HG03442 (cell line): ENCODE measurements at regions not wholly inside any gene's neighbourhood (a gene's known extent, or its start where the extent isn't known, plus 50 kb on each side); places are given as distances from the start of the nearest gene placed in this dataset.

Experiments used
- ATAC-seq: cut with Tn5 transposase; IDR thresholded peaks from one replicate; pipeline ENCODE4 v1.9.1; 2021; ENCODE audit warnings: mild to moderate bottlenecking, moderate library complexity; ENCODE audit not compliant: unreplicated experiment

DNA sequence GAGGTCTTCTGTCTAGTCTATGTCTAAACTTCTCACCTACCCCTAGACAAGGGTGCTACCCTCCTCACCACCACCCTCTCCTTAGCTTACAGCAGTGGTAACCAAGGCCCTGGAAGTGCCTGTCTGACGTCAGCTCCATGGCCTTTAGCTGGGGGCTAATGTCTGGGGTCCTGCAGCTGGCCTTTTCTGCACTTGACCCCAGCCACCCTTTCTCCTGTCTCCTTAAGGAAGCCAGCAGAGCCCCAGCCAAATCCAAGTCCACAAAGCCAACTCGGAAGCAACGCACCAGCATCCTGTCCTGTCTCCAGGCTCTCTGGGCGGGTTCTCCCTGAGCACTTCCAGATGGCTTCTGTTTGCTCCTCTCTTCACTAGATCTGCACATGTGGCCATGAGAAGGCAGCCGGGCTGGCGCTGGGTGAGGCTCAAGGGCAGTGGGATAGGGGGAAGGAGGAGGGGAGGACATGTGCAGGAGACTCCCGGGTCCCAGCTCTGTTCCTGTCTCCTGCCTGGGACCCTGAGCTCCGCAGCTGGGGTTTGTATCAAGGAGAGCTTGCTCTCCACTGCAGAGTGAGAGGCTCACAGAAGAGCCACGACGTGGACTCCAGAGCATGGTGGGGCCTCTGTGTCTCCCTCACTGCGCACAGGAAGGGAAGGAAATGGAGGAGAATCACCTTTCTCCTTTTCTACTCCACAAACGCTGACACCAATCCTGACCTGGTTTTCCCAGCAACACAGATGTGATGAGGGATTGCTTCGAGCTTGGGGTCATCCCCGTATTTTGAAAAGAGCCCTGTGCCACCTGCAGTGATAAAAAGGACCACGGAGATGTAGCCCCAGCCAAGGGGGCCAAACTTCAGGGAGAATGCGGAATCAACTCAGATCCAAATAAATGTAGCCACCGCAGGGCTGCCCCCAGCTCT, 204.2 kb downstream of the USP12 start:
- no peak for ATAC-seq

DNA sequence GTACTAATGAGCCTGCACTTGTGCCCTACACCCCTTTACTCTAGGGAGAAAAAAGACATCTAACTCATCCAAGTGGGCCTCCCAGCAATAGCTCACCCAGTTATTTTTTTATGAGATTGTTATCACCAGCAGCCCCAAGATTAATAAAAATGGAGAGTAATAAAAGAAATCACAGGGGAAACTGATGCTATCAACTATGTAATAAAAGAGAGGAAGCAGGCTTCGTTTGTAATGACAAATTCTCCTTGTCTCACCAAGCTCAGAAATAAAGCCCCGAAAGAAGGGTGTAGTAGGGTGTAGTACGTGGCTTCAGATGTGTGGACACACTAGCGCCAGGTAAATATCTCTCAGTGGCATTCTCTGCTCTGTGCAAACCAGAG, 204.9 kb downstream of the USP12 start:
- no peak for ATAC-seq

GRCh38 chr13:26965952-26966700, 205.5 kb downstream of the USP12 start:
- ATAC-seq = no peak

DNA sequence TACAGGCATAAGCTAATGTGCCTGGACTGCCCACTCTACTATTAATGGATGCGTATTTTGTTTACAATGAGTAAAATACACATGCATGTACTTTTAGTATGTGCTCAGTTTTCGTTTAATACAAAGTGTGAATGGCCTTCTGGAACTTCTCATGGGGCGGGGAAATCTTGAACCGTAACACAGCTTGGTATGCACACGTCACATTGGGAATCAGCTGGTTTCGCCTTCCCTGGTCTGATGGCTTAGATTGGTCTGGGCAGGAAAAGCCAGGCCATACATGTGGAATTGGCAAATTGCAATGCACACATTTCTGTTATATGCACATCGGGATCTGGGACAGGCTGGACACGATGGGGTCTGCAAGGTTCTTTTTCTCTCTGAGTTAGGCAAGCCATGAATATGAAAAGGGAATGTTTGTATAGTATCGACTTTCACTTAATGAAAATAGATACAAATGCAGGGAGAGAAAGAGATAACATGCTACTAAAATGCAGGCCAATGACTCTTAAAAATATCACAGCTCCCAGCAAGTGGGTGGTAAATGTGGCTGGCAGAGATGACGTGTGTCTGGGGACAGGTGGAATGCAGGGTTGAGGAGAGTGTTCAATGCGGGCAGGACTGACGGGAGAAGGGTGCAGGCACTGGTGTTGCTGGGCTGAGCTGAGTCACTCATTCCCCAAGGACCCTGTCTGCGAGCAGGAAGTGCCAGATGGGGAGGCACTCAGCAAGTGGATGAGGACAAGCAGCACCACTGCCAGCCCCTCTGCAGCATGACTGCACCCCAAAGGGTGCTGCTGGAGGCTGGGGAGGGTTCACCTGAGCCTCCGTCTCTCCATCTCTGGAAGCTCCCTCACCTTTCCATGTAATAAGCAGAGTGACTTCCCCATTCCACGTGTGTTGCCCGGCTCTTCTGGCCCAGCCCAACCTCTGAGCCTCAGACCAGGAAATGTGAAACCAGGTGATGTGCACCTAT, 204.0 kb upstream of the GPR12 start:
- ATAC-seq = no peak

GRCh38 chr13:26962671-26963070, 202.1 kb upstream of the GPR12 start:
- no peak for ATAC-seq

- ATAC-seq = no peak
Measured at GRCh38 chr13:26961890-26962615, 201.5 kb upstream of the GPR12 start.

DNA sequence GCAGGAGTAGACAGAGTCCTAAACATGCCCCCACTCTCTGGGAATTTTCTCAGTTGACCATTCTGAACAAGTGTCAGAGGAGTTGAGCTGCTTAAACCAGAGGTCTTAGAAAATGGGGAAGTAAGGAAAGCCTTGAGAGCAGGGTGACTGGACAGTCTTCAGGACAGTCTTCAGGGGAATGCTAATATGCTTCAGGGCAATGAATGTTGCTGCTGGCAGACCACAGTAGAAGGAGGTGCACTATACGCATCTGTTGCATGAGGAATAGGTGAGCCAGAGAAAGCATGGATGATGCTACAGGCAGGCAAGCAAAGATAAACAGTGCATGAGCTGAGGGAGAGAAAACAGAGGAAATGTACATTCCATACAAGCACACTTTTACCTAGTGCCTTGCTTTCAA, 196.6 kb upstream of the GPR12 start:
- ATAC-seq = no peak

GRCh38 chr13:26956522-26957142, 196.0 kb upstream of the GPR12 start:
- ATAC-seq = no peak

DNA sequence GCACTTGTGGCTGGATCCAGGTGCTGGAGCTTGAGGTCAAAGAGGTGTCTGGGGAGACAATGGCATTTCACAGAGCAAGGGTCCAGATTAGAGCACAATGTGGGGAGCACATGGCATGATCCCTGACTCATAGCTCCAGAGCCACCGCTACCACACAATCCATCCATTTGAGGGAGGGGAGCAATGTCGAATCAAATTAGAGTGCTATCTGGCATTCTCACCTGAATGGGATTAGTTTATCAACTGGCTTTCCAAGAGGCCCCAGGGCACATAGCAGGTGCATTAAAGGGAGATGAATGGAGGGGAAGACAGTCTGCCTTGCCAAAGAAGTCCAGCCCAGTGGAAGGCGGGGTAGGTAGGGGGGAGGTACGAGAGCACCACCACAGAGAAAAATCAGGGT, 194.4 kb upstream of the GPR12 start:
- ATAC-seq = no peak

DNA sequence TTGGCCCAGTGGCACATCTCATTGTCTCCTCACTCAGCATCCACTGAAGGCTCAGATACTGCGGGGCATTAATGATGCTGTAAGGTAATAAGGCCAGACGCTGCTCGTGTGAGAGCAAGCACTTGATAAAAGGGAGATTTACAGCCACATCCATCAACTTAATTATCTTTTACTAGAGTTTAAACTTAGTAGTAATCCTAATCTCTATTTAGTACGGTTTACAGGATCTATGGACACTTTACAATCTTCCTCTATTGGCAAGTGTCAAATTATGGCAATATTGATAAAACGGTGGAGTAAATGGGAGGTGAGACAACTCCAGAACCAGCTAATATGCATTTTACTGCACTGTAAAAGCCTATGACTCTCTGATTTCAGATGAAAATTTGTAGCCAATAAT, 192.7 kb upstream of the GPR12 start:
- ATAC-seq = no peak

DNA sequence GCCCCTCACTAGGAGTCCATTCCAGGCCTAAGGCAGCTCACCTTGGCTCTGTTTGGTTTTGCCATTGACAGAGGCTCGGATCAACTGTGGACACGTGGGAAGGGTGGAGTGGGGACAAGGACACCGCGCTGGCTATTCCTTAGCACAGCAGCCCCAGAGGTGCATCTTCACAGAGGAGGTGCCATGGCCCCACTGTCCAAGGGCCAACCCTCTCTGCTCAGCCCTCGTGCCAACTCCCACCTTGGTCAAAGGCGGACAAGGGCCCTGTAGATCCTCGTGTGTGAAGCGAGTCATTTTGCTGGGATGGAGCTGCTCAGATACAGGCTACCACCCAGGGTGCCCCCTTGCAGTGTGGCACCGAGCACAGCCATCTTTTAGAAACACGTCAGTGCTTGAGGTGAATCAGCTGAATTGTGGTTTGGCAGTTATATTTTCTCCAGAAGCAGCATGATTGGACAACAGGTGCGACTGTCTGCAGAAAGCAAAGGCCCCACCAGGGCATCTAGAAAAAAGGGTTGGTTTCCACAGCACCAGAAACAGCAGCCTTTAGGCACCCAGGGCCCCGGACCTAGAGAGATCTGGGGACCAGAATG, 192.1 kb upstream of the GPR12 start:
- ATAC-seq = no peak

DNA sequence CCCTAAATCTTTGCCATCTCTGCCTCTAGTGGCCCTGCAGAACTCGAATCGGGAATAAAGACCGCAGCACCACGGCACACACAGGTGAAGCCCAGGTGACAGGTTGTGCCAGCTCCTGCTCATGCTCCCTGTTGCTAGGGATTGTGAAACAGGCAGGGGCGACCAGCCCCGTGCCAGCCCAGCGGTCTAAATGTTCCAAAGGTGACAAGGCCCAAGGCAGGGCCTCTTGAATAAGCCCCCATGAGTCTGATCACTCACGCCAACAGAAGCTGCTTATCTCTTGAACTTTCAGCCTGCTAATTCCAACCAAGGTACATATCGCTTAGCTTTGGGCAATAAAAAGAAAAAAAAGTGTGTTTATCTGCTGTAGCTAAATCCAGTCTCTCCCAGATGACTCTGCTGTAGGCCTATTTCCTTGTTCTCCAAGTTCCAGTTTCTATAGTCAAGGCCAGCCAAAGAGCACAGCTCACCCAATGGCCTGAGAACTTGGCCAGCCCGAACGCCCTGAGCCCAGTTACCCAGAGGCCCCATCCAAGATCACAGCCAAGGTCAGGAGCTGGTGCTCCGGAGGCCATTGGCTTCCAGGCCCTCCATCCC, 191.1 kb upstream of the GPR12 start:
- ATAC-seq = no peak

DNA sequence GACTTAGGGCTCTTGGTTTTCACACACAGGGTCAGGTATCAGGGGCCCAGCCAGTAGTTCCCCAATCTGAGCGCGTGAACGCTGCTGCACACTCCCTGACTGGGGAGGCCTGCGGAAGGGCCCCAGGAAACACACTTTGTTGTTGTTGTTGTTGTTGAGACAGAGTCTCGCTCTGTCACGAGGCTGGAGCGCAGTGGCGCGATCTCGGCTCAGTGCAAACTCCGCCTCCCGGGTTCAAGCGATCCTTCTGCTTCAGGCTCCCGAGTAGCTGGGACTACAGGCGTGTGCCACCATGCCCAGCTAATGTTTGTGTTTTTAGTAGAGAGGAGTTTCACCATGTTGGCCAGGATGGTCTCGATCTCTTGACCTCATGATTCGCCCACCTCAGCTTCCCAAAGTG, 190.4 kb upstream of the GPR12 start:
- no peak for ATAC-seq

- no peak for ATAC-seq
Measured at GRCh38 chr13:26950546-26950945, 190.0 kb upstream of the GPR12 start.

DNA sequence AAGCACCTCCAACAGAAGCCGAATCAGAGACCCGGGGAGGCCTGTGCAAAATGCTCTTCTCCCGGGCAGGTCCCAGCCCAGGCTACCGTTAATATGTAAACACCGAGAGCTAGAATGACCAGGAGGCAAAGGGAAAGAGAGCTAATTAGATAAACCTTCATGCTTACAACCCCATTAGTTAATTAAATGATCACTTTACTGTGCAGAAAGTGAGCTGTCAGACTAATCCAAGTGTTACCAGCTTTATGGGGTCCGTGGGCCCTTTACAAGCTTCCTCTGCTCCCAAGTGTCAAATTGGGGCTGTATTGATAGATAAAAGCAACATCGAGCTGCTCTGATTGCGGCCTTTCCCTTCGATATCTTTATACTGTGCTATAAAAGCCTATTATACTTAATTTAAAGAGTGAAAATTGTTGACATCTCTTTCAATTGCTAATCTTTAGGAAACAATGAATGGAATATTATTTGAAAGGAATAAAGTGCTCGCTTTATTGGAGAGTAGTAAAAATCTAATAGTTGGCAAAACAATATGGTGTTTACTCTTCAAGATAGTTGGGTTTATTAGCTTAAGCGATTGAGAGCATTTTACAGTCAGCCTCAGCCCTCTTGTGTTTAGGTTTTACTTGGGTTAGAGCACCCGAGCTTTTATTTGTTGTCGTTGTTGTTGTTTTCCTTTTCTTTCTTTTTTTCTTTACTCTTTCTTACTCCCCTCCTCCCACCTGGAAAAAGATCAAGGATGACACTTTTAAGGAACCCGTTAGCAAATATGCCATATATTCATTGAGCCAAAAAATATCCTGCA, 189.3 kb upstream of the GPR12 start:
- ATAC-seq = no peak

DNA sequence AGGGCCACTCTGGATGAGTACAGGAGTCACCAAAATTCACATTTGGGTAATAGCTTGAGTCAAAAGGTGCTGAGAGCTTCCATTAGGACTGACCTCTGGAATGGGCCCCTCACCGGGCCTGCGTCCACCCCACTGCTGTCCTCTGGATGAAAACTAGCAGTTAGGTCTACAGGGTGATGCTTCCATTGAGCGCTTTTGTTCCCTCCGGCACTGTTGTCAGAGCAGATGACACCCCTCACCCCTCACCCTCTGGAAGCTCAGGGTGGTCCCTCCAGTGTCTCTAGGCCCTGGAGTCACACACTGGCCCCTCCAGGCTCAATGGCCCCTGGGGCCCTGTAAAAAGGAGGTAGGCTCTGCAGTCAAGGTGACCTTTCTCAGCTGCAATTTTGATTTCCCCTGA, 187.8 kb upstream of the GPR12 start:
- no peak for ATAC-seq

DNA sequence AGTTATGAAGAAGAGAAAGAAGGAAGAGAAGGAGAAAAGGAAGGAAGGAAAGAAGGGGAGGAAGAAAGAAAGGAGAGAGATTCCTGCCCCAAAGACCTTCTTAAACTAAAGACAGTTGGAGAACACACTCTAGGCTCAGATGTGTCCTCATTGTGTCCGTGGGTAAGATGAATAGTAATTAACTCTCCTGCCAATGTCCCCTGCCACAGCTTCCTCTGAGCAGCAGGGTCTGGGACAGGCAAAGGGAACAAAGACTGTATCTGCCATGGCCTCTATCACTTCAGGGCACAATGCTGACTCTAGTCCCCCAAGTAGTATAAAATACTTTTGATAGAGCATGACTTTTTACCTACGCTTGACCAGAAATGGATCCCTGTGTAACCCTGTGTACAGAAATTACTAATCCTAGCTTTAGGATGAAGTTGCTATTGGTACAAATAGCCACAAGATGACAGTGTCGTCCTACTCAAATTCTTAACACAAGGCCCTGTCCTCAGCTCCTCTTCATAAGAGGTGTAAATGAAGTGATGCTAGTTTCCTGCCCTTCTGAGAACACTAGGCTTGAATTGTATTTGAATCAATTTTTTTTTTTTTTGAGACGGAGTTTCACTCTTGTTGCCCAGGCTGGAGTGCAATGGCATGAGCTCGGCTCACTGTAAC, 186.2 kb upstream of the GPR12 start:
- ATAC-seq = peak; percentile 42

GRCh38 chr13:26943748-26944147, 183.2 kb upstream of the GPR12 start:
- ATAC-seq = no peak
